ENCODE measurements at regions not wholly inside any gene's neighbourhood (a gene's known extent, or its start where the extent isn't known, plus 50 kb on each side); places are given as distances from the start of the nearest gene placed in this dataset.

GRCh38 chr5:158519433-158520021 lies 580.2 kb downstream of the EBF1 start:
- peak; percentile 86 for DNase-seq (ENCODE audit: extremely low spot score)
- Histone ChIP-seq H3K9me3 (no peaks in the 10 kb centered on the region), H3K27me3 (no peaks in the 10 kb centered on the region), H3K27ac (replicated peaks in 1 of 4) (no peak overlapping the region), H3K4me3 (no peak overlapping the region), H3K36me3 (no peaks in the 10 kb centered on the region), H3K4me1 (peaks cover 0 to 15% (median 4%) of the 10 kb centered on the region in 4 donors)
- intact Hi-C loops (cut with DNase I) = no loop called here
- TF ChIP-seq POLR2A (IDR thresholded peaks at IDR 0.05; ENCODE audit: low read depth) = no peak
- no peak for TF ChIP-seq EP300 (IDR thresholded peaks at IDR 0.05)
- TF ChIP-seq POLR2AphosphoS5 (IDR thresholded peaks at IDR 0.05) = no peak
- TF ChIP-seq, protein P1, sequence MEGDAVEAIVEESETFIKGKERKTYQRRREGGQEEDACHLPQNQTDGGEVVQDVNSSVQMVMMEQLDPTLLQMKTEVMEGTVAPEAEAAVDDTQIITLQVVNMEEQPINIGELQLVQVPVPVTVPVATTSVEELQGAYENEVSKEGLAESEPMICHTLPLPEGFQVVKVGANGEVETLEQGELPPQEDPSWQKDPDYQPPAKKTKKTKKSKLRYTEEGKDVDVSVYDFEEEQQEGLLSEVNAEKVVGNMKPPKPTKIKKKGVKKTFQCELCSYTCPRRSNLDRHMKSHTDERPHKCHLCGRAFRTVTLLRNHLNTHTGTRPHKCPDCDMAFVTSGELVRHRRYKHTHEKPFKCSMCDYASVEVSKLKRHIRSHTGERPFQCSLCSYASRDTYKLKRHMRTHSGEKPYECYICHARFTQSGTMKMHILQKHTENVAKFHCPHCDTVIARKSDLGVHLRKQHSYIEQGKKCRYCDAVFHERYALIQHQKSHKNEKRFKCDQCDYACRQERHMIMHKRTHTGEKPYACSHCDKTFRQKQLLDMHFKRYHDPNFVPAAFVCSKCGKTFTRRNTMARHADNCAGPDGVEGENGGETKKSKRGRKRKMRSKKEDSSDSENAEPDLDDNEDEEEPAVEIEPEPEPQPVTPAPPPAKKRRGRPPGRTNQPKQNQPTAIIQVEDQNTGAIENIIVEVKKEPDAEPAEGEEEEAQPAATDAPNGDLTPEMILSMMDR (IDR thresholded peaks at IDR 0.05) = no peak
- 87% methylated on average over 3 of the region's 3 CpGs for WGBS

GRCh38 chr5:158516521-158516920 lies 583.2 kb downstream of the EBF1 start:
- no peak for DNase-seq (ENCODE audit: extremely low spot score)
- Histone ChIP-seq H3K4me1 (peaks cover 6 to 13% (median 10%) of the 10 kb centered on the region in 4 donors), H3K27ac (replicated peaks in 1 of 4) (no peak overlapping the region), H3K36me3 (no peaks in the 10 kb centered on the region), H3K9me3 (no peaks in the 10 kb centered on the region), H3K4me3 (no peak overlapping the region), H3K27me3 (no peaks in the 10 kb centered on the region)
- 92% methylated on average over 2 of the region's 2 CpGs for WGBS
- intact Hi-C loops (cut with DNase I) = no loop called here
- no peak for TF ChIP-seq EP300 (IDR thresholded peaks at IDR 0.05)
- TF ChIP-seq POLR2A (IDR thresholded peaks at IDR 0.05; ENCODE audit: low read depth) = no peak
- TF ChIP-seq, protein P1 (IDR thresholded peaks at IDR 0.05) = no peak
- TF ChIP-seq POLR2AphosphoS5 (IDR thresholded peaks at IDR 0.05) = no peak

- TF ChIP-seq POLR2AphosphoS5 (IDR thresholded peaks at IDR 0.05) = no peak
- no peak for TF ChIP-seq EP300 (IDR thresholded peaks at IDR 0.05)
- TF ChIP-seq, protein P1 (IDR thresholded peaks at IDR 0.05) = no peak
- TF ChIP-seq POLR2A (IDR thresholded peaks at IDR 0.05; ENCODE audit: low read depth) = no peak
- H3K4me1 ChIP-seq = peaks cover 6 to 13% (median 10%) of the 10 kb centered on the region in 4 donors
- no peaks in the 10 kb centered on the region for H3K27me3 ChIP-seq
- 95% methylated on average over 3 of the region's 3 CpGs for WGBS
- no peak overlapping the region for H3K4me3 ChIP-seq
- H3K9me3 ChIP-seq = no peaks in the 10 kb centered on the region
- no peaks in the 10 kb centered on the region for H3K36me3 ChIP-seq
- intact Hi-C loops (cut with DNase I) = no loop called here
- peak overlapping the region in 1 of 4 donors; percentile 52 for H3K27ac ChIP-seq (replicated peaks in 1 of 4)
- no peak for DNase-seq (ENCODE audit: extremely low spot score)
These were observed 584.7 kb downstream of the EBF1 start for GRCh38 chr5:158514986-158515359.

DNA sequence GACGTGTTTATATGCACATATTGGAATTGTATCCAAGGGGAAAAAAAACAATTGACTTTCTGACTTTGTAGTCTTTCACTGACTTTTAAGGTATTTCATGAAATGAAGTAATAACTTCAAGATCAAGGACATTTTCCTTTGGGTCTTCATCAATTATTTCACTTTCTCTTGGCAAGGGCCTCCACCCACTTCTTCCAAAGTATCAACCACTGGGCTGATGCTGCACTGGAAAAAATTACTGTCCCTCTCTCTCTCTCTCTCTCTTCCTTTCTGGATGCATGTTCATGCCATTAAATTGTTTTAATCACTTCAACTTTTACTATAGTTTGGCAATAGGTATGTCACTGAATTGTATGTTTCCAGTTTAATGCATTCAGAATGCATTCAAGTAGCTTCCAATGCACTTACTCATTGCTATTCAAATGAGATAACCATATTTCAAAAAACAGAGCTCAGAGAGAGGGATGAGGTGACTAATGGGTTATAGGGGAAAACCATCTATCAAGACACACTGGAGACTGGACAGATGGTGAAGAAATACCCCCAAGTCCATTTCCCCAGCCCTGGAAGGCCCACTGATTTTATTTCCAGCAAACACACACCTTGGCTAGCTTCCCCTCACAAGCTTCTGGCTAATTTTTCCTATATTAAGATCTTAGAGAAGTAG lies 585.3 kb downstream of the EBF1 start:
- no peak for DNase-seq (ENCODE audit: extremely low spot score)
- no peaks in the 10 kb centered on the region for H3K9me3 ChIP-seq
- H3K27ac ChIP-seq (replicated peaks in 1 of 4) = peak overlapping the region in 2 of 4 donors; percentile 33 to 52
- TF ChIP-seq POLR2AphosphoS5 (IDR thresholded peaks at IDR 0.05) (no peak), EP300 (IDR thresholded peaks at IDR 0.05) (no peak), POLR2A (IDR thresholded peaks at IDR 0.05; ENCODE audit: low read depth) (no peak)
- TF ChIP-seq, protein P1 (IDR thresholded peaks at IDR 0.05) = no peak
- intact Hi-C loops (cut with DNase I) = no loop called here
- no peaks in the 10 kb centered on the region for H3K36me3 ChIP-seq
- peaks cover 6 to 13% (median 10%) of the 10 kb centered on the region in 4 donors for H3K4me1 ChIP-seq
- no peaks in the 10 kb centered on the region for H3K27me3 ChIP-seq
- H3K4me3 ChIP-seq = no peak overlapping the region
- 18% methylated on average over 1 of the region's 1 CpG for WGBS

Measured in esophagus muscularis mucosa (tissue), 4 donors.